Chondrocyte (in vitro differentiated cells): ENCODE measurements at regions not wholly inside any gene's neighbourhood (a gene's known extent, or its start where the extent isn't known, plus 50 kb on each side); places are given as distances from the start of the nearest gene placed in this dataset.

ENCODE experiments used
- DNase-seq: peaks from one replicate; pipeline ENCODE4 v3.0.0; 2021; ENCODE audit warnings: mixed read lengths, low spot score
- H3K27ac Mint-ChIP-seq: one replicate; pipeline ENCODE4 v1.8.0; 2021; ENCODE audit warnings: mild to moderate bottlenecking, moderate library complexity, mixed read lengths; ENCODE audit not compliant: unreplicated experiment
- H3K27me3 Mint-ChIP-seq: 2 replicates; pipeline ENCODE4 v1.8.0; 2021; ENCODE audit warnings: low read depth, mixed read lengths
- H3K36me3 Mint-ChIP-seq: 2 replicates; pipeline ENCODE4 v1.8.0; 2021; ENCODE audit warnings: low read depth, mixed read lengths
- H3K4me1 Mint-ChIP-seq: 2 replicates; pipeline ENCODE4 v1.8.0; 2021; ENCODE audit warnings: low read depth, mild to moderate bottlenecking, mixed read lengths
- H3K4me3 Mint-ChIP-seq: one replicate; pipeline ENCODE4 v1.8.0; 2021; ENCODE audit warnings: mild to moderate bottlenecking, moderate library complexity, mixed read lengths; ENCODE audit not compliant: unreplicated experiment
- H3K9me3 Mint-ChIP-seq: 2 replicates; pipeline ENCODE4 v1.8.0; 2021; ENCODE audit warnings: low read depth, mixed read lengths
- CTCF ChIP-seq: fragments of 200-600 bp; sonication (generic); IDR thresholded peaks from 2 replicates; pipeline ENCODE4 v1.5.0; 2021; ENCODE audit warnings: antibody characterized with exemption, mild to moderate bottlenecking, moderate library complexity

- no peaks in the 10 kb centered on the region for H3K4me1 Mint-ChIP-seq
- H3K4me3 Mint-ChIP-seq = no peak overlapping the region
- H3K27me3 Mint-ChIP-seq = no peaks in the 10 kb centered on the region
- DNase-seq = no peak
- H3K9me3 Mint-ChIP-seq = peaks cover 4% of the 10 kb centered on the region
- peak; percentile 79 for TF ChIP-seq CTCF
- no peak overlapping the region for H3K27ac Mint-ChIP-seq
- no peaks in the 10 kb centered on the region for H3K36me3 Mint-ChIP-seq
These were observed 58.6 kb upstream of the P2RY10 start for GRCh38 chrX:78886550-78886949.
